Activated CD4-positive, alpha-beta T cell treated with anti-CD3 and anti-CD28 coated beads, Interleukin-2, Interleukin-6, amounts not matched to agents 100 ng/mL and 50 ng/mL, durations not matched to agents 16 hours and 8 hours (primary cell): ENCODE measurements at regions not wholly inside any gene's neighbourhood (a gene's known extent, or its start where the extent isn't known, plus 50 kb on each side); places are given as distances from the start of the nearest gene placed in this dataset.
A peak's percentile ranks its signal among the peaks of the same experiment; 100 is the strongest.
"Not testable (repeated sequence)": the region's sequence is repeated elsewhere in the genome, so short reads cannot be mapped to it uniquely, and the experiment has no call there.

Experiments used
- DNase-seq: peaks from one replicate; pipeline ENCODE4 v3.0.0-alpha.2; 2020

DNA sequence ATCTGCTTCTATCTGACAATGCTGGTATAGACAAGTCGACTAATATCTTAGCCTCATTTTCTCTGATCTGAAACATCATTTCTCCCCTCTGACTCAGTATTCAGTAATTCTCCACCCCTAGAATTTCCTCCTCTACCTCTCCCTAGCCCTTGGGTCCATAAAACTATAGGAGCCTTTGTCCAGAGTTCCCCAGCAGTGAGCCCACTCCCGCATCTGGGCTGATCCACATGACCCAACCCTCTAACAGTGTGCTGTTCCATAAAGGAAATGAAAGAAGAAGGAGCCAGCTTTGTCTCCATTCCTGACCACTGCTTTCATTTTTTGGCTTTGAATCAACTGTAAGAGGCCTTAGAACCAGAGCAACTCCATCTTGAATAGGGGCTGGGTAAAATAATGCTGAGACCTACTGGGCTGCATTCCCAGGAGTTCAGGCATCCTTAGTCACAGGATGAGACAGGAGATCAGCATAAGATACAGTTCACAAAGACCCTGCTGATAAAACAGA, 222.7 kb upstream of the CDH8 start:
- DNase-seq = not testable (repeated sequence)

DNA sequence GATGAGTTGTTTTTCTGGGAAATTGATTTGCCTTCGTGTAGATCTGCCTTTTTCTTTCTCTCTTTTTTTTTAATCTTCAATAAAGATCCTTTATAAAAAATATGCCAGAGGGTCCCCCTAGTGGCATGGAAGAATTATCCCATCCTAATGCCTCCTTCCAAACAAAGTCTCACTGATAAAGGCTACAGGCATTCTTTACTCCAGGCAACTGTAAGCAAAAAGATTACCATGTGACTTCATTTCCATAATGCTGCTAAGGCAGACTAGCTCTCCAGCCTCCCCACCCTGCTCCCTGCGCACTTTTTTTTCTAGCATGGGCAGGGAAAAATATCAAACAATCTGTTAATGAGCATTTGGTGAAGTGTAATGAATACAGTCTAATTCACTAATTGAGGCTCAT, 220.2 kb upstream of the CDH8 start:
- DNase-seq = no peak

DNA sequence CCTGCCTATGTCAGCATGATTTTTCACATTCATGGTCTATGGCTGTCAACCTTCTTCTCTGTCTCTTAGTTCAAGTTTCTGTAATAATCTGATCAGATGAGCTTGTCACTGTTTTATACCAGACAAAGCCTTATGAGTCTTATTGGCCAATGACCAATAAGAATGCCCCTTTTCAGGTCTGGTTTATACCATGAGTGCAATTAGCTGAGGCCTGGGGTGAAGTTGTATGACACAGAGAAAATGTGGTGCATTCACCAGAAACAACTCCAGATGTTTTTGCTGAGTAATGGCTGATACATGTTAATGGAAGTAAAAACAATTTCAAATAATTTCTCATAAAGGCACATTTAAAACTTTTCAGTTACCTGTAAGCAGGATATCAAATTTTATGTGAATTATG, 218.6 kb upstream of the CDH8 start:
- DNase-seq = no peak

DNA sequence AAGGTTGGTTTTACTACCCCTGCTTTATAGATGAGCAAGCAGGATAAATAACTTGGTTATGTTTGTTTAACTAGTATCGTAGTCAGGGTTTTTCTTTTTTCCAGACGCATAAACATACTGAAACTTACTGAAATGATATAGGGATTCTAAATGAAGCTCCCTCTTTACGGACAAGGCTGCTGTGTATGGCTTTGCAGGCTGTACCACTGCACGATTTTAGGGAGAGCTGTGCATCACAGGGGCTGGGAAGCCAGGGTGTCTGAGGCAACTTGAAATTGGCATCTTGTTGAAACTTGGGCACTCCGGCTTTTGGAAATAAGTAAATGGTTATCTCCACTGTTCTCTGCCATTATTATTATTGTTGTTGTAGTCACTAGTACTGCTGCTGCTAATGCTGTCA, 218.1 kb upstream of the CDH8 start:
- no peak for DNase-seq

DNA sequence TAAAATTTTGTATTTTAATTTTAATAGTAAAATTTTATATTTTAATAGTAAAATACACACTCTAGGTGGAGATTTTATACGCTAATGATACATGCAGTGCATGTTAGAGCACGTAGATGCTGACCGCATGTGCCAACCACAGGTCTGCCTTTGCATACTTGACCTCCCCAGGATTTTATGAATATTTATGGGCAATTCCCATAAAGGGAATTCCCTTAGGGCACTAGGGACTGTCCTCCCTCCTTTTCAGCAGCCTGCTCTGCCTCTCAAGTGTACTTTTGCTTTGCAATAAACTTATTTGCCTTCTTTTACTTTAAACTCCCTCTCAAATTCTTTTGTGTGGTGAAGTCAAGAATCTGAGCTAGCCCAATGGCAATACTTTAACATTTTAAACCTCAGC, 217.7 kb upstream of the CDH8 start:
- DNase-seq = no peak

DNA sequence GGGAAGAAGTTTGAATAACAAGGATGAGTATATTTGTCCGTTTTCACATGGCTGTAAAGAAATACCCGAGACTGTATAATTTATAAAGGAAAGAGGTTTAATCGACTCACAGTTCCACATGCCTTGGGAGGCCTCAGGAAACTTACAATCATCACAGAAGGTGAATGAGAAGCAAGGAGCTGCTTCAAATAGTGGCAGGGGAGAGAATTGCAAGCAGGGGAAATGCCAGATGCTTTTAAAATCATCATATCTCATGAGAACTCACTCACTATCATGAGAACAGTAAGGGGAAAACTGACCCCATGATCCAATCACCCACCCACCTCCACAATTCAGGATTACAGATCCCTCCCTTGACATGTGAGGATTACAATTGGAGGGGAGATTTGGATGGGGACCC, 212.8 kb upstream of the CDH8 start:
- no peak for DNase-seq

DNA sequence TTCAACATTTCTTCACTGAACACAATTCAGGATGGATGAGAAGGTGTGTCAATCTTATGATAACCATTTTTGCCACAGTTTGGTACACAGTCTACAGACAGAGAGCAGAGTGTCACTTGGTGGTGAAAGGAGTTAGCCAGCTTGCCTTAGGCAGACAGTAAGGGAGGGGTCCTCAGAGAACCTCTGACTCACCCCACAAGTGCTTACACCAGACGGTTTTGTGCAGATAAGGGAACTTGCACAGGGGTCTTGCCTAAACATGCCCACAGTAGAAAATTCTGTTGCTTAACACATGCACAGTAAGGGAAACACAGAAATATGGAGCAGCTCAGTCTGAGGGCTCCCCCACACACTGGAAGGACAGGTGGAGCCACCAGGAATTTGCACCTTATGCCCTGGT, 204.5 kb upstream of the CDH8 start:
- DNase-seq = no peak

DNA sequence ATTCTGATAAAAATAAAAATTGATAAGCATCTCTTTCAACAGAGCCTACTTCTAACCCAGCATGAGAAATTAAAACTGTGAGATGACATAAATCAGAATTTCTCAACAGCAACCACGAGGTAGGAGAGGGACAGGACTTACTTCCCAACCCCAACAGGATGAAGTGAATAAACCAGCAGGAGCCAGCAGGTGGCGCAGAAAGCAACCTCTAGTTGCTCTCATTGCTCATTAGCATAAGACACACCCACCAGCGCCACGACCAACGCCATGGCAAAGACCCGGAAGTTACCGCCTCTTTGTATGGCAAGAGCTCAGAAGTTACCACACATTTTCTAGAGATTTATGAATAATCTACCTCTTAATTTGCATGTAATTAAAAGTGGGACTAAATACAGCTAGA, 189.4 kb upstream of the CDH8 start:
- DNase-seq = peak; percentile 52

DNA sequence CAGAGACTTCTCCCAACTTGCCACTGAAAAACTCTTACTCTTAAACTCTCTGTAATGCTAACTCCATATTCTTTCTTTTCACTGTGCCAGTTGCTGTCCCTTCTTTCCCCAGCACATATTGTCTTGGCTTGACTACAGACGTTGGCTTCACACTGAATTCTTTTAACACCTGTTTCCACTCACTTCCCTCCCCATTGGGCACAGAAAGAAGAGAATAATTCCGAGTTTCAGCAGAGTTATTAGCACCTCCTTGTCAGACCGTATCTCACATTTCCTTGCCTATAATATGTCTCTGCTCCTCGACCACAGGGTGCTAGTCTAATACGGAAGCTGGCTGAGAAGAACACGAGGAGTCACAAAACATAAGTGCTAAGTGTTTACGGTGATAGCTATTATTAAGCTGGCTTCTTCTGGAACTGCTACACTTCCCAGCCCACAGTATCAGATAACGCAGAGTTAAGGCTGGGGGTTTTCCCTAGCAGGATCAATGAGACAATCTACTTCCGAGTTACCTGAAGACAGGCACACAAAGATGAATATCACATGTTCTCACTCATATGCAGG, 188.5 kb upstream of the CDH8 start:
- DNase-seq = no peak

DNA sequence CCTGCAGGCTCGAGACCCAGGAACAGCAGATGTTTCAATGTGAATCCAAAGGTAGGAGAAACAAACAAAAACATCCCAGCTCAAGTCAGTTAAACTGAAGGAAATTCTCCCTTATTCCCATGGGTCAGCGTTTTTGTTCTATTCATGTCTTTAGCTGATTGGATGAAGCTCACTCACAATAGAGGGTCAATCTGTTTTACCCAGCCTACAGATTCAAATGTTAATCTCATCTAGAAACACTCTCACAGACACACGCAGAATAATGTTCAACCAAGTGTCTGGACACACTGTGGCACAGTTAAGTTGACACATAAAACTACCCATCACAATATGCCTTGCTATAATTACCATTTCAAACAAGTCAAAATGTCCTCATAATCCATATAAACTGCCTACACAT, 180.6 kb upstream of the CDH8 start:
- DNase-seq = no peak

DNA sequence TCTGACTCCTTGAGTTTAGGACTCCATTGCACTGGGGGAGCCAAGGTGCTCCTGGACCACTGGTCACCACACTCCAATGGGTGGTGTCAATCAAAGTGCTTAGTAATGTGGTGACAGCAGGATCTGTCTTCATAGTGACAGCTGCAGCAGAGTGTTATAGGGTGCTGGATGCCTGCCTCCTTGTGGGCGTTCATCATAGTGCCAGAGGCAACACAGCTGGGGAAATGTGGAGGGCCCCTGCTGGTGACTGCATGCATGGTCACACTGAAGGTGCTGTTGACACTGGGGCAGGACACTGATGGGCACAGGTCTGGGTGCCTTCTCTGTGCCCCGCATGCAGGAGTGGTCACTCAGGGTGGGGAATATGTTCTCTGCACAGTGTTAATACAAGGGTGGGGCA, 177.5 kb upstream of the CDH8 start:
- no peak for DNase-seq

DNA sequence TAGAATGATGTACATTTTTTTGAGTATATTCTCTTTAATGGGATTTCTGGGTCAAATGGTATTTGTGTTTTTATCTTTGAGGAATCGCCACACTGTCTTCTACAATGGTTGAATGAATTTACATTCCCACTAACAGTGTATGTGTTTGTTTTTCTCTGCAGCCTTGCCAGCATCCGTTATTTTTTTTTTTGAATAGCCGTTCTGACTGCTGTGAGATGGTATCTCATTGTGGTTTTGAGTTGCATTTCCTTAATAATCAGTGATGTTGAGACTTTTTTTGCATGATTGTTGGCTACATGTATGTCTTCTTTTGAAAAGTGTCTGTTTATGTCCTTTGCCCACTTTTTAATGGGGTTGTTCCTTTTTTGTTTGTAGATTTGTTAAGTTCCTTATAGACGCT, 172.7 kb upstream of the CDH8 start:
- DNase-seq = no peak

DNA sequence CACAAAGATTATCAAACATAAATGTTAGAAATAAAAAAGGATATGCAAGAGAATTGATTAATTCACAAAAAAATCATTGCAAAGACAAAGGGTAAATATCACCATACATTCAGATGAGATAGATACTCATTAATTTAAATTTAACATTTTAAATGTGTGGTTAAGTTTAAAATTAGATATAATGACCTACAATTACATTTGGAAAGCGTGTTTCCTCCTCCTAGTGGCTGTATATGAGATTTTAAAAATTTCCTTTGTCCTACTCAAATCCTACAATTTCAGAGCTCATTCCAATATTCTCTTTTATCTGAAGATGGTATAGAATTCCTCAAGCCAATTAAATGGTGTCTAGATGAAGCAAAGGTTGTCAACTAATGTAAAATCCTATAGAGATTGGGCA, 169.2 kb upstream of the CDH8 start:
- DNase-seq = no peak

DNA sequence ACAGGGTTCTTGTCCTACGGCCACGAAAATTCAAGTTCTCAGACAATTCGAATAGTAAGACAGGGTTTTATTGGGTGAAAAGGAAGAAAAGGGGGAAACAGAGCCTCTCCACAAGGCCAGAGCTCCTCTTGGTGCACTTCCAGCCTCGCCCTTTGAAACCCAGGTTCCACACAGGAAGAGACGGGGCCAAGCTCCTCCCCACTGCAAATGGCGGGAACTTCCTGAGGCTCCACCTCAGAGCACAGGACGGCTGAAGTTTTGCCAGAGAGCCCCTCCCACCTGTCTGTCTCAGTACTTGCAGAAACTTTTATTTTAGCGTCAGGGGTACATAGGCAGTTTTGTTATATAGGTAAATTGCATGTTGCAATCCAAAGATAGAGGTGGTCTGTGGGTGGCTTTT, 165.7 kb upstream of the CDH8 start:
- no peak for DNase-seq

DNA sequence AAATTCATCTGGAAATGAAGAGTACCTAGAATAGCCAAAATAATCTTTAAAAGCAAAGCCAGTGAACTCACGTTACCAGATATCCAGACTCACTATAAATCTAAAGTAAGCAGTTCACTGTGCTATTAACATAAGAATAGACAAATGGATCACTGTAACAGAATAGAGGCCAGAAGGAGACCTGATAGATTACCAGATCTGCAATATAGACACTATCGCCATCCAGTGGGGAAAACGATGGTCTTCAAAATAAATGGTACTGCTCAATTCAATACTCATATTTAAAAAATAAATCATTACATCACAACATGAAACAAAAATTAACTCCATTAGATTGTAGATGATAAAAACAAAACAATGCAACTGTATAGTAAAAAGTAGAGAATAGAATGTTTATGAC, 158.6 kb upstream of the CDH8 start:
- no peak for DNase-seq

DNA sequence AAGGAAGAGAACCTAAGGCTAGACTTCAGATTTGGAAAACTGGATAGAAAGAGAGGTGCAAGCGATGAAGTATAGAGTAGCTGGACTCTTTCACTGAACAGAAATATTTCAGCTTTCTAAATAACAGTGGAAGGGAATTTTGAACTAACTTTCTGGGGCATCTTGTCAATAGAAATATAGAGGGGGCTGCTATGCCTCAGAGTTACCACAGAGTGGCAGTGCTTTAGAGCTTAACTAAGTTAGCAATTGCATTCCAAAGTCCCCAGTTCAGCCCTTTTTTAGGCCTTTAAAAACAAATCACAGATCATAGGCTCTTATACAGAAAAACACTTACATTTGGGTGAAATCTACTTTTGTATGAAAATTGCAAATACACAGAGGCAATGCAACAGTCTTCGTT, 154.2 kb upstream of the CDH8 start:
- no peak for DNase-seq

DNA sequence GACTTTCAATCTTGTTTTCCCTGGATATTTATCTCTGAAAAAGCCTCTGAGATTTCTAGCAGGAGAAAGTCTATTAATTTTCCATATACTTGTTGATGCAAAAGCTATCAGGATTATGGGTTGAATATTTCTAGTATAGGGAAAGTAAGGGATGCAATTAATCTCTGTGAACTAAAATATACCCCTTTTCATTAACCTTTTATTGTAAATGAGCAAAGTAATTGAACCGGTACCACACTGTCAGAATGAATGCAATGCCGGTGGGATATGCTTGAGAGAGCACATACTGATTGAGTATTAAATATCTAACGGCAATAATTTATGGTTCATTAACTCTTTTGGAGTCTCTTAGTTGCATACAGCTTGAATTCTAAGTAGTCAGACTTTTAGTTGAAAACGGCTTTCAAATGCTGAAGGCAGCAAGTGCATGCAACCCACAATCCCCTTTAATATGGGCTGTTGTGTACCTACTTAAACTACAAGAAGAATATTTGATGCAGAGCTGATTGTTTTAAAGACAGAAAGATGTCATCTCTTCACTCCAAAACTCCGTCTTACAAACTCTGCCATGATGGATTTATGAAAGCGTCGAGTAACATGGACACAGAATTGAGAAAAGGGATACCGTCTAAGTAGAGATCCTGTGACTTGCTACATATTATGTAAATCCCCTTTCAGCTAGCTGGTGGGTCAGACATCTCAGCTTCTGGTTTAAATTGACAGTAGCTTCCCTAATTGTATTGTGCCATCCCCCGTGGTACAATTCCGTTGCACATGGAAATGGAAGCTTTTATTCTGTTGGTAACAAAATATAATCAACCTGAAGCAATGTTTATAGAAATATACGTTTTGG, 141.3 kb upstream of the CDH8 start:
- DNase-seq = no peak

DNA sequence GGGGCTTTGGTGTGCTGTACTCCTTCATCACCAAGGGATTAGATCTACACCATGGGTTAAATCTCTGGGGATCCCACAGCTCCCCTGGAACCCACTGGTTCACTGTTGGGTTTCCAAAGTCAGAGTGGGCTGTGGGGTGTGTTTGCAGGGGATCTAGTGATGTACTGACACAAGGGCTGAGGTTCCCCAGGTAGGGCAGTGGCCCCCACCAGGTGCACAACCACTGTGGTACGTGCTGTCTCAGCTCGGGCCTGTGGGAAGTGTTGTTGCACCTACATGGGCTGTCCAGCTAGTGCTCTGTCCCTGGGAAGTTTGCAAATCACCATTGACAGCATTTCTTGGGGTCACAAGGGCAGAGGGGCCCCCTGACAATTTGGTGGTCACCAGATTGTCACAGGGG, 134.4 kb upstream of the CDH8 start:
- no peak for DNase-seq

DNA sequence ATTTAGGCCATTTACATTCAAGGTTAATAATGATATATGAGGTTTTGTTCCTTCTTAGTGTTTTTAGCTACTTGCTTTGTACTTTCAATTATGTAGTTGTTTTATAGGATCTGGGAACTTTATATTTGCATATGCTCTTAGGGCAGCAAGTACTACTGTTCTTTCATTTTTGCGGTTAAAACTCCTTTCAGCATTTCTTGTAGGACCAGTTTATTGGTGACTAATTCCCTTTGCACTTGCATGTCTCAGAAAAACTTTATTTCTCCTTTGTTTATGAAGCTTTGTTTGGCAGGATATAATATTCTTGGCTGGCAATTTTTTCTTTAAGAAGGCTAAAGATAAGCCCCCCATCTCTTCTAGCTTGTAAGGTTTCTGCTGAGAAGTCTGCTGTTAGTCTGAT, 131.3 kb upstream of the CDH8 start:
- no peak for DNase-seq

DNA sequence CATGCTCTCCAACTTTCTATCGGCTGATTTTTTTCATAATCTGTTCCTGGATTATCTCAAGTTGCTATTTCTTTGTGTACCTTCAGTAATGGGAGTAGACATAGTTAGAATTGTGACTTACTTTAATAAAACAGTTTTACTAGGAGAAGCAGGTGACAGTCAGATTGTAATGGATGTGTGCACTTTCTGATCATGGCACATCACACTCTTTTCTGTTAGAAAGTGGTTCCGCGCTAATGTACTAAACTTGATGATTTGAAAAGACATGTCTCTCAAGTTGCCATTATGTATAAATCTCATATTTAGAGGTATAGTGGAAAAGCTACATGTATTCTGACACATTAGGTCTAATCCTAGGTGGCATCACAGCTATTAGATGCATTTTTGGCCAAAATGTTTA, 121.3 kb upstream of the CDH8 start:
- DNase-seq = no peak

DNA sequence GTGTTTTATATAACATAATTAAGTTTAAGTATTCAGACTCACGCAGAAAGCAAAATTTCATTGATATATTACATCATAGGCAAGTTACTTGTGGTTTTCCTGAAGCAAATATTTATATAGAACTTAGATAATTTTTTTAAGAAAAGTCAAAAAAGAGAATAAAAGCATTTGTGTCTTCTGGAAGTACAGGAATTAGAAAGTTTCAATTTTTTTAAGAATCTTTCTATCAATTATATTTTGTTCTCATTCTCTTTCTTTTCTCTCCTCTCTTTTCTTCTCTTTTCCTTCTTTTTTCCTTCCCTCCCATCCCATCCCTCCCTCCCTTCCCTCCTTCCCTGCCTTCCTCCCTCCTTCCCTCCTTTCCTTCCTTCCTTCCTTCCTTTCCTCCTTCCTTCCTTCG, 120.7 kb upstream of the CDH8 start:
- DNase-seq = no peak

DNA sequence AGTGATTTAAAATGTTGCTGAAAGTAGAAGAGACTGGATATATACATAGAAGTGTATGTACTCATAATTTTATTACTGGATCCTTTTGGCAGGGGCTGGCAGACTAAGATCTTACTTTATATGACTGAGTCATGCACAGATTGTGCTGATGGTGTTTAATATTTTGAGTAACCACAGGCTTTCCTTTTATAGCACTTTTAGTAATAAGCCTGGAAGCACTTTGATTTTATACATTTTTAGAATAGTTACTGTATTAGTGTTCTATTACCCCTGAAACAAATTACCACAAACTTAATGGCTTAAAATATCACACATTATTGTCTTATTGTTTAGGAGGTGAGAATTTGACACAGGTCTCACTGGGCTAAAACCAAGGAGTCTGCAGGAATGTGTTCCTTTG, 113.4 kb upstream of the CDH8 start:
- no peak for DNase-seq

DNA sequence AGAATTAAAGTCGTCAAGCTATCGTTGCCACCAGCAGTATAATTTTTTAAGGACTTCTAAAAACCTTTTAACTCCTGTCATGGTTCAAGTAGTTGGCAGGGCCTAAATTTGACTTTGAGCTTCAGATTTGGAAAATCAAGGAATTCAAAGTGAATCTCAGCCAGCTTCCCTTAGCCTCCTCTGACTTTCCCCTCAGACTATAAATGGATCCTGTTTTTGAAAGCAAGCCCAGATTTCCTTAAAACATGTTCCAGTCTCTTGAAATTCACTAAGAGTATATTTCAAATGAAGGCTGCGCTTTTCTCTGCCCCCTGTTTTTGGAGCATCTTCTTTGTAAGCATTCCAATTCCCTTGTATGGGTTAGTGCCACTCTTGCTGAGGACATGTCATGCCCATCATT, 101.8 kb upstream of the CDH8 start:
- DNase-seq = no peak

DNA sequence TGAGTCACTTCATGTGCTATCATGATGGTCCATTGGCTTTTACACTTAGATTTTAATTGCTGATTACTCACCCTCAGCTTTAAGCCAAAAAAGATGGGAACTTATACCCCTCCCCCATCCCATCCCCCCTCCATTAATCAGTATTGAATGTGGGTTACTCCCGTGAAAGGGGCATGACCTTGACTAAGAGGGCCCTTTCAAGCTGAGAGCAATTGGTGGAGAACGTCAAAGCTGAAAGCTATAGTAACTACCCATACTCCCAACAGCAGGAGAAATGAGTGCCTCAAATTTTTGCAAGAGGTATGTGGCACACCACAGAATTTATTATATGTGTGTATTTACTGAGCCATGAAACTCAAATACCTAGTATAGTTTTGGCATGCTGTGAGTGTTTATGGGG, 99.7 kb upstream of the CDH8 start:
- no peak for DNase-seq

DNA sequence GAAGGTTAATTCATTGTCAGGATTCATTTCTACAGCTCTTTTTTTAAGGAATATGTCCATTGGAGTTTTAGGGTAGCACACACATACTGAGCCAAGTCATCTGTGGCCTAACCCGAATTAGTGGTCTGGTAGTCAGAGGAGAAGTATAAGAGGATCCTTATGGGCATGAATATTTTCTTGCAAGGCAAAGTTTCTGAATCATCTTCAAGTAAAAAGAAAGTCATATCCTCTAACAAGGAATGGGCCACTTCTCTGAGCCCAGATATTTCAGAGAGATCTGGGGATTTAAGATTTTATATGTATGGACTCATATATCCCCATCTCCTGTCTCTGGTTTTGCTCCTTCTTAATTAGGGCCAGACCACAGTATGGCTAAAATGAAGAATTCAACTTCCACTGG, 99.2 kb upstream of the CDH8 start:
- no peak for DNase-seq
